Liver (tissue), 3 donors: ENCODE measurements at regions not wholly inside any gene's neighbourhood (a gene's known extent, or its start where the extent isn't known, plus 50 kb on each side); places are given as distances from the start of the nearest gene placed in this dataset.

ENCODE experiments used
- EGR1 ChIP-seq, 2 donors: IDR thresholded peaks; 2 replicates each; pipeline ENCODE4 v1.6.1; 2016 to 2018; ENCODE audit warnings: antibody characterized with exemption in 2 of 2, low read depth in 2 of 2
- JUND ChIP-seq, 2 donors: IDR thresholded peaks; 2 replicates each; pipeline ENCODE4 v1.6.1; 2016; ENCODE audit warnings: antibody characterized with exemption in 2 of 2
- NR2F2 ChIP-seq: IDR thresholded peaks from 2 replicates; pipeline ENCODE4 v1.6.1; 2016; ENCODE audit warnings: antibody characterized with exemption
- RAD21 ChIP-seq, 2 donors: IDR thresholded peaks; 2 replicates each; pipeline ENCODE4 v1.6.1; 2016; ENCODE audit warnings: antibody characterized with exemption in 2 of 2, mild to moderate bottlenecking in 2 of 2
- SP1 ChIP-seq: IDR thresholded peaks from 2 replicates; pipeline ENCODE4 v1.6.1; 2018; ENCODE audit warnings: antibody characterized with exemption, mild to moderate bottlenecking
- TAF1 ChIP-seq: conservative IDR thresholded peaks from 2 replicates; pipeline ENCODE4 v1.6.1; 2016; ENCODE audit warnings: antibody characterized with exemption, mild to moderate bottlenecking
- YY1 ChIP-seq: IDR thresholded peaks from 2 replicates; pipeline ENCODE4 v1.6.1; 2016; ENCODE audit warnings: antibody characterized with exemption, mild to moderate bottlenecking
- ZBTB33 ChIP-seq: IDR thresholded peaks from 2 replicates; pipeline ENCODE4 v1.6.1; 2016; ENCODE audit warnings: antibody characterized with exemption
- TF ChIP-seq, protein P1 (sequence below): fragments of 150-350 bp; IDR thresholded peaks from 2 replicates; pipeline ENCODE4 v1.5.1; 2017; ENCODE audit warnings: improper control_type of control experiment, low read depth, low read length; ENCODE audit not compliant: missing input control
- TF ChIP-seq, protein P2 (sequence below): IDR thresholded peaks from 2 replicates; pipeline ENCODE4 v1.6.1; 2016; ENCODE audit warnings: antibody characterized with exemption
- TF ChIP-seq, protein P3 (sequence below): IDR thresholded peaks from 2 replicates; pipeline ENCODE4 v1.6.1; 2016; ENCODE audit warnings: antibody characterized with exemption, mild to moderate bottlenecking
- donor health status: healthy.
- donor health status: healthy.

DNA sequence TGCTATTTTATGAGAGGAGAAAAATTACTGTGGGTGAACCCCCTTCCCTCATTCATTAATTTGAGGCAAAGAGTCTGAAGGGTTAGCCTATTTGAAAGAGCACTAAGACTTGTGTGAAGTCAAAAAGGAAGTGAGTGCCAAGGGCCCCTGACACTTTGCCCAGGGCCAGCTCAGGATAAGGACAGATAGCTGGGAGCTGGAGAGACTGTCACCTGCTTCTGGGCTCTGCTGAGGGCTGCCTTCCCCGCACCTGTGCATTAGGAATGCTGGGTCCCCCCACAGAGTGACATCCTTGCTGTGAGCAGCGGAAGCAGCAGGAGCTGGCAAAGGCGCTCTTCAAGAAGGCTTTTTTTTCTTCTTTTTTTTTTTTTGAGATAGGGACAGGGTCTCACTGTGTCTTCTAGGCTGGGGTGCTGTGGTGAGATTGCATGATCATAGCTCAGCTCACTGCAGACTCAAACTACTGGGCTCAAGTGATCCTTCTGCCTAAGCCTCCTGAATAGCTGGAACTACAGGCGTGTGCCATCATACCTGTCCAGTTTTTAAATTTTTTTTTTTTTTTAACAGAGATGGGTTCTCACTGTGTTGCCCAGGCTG is 148.3 kb downstream of the AQP4 start:
- TF ChIP-seq, protein P1, sequence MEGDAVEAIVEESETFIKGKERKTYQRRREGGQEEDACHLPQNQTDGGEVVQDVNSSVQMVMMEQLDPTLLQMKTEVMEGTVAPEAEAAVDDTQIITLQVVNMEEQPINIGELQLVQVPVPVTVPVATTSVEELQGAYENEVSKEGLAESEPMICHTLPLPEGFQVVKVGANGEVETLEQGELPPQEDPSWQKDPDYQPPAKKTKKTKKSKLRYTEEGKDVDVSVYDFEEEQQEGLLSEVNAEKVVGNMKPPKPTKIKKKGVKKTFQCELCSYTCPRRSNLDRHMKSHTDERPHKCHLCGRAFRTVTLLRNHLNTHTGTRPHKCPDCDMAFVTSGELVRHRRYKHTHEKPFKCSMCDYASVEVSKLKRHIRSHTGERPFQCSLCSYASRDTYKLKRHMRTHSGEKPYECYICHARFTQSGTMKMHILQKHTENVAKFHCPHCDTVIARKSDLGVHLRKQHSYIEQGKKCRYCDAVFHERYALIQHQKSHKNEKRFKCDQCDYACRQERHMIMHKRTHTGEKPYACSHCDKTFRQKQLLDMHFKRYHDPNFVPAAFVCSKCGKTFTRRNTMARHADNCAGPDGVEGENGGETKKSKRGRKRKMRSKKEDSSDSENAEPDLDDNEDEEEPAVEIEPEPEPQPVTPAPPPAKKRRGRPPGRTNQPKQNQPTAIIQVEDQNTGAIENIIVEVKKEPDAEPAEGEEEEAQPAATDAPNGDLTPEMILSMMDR: no peak
- no peak for TF ChIP-seq NR2F2
- TF ChIP-seq RAD21 (IDR thresholded peaks at IDR 0.05): no peak
- TF ChIP-seq JUND (IDR thresholded peaks at IDR 0.05): no peak
- TF ChIP-seq, protein P2, sequence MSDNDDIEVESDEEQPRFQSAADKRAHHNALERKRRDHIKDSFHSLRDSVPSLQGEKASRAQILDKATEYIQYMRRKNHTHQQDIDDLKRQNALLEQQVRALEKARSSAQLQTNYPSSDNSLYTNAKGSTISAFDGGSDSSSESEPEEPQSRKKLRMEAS: no peak
- TF ChIP-seq YY1: no peak
- TF ChIP-seq SP1: no peak
- no peak for TF ChIP-seq ZBTB33
- no peak for TF ChIP-seq TAF1
- TF ChIP-seq EGR1 (IDR thresholded peaks at IDR 0.05; ENCODE audit: low read depth in 2 of 2): no peak
- TF ChIP-seq, protein P3, sequence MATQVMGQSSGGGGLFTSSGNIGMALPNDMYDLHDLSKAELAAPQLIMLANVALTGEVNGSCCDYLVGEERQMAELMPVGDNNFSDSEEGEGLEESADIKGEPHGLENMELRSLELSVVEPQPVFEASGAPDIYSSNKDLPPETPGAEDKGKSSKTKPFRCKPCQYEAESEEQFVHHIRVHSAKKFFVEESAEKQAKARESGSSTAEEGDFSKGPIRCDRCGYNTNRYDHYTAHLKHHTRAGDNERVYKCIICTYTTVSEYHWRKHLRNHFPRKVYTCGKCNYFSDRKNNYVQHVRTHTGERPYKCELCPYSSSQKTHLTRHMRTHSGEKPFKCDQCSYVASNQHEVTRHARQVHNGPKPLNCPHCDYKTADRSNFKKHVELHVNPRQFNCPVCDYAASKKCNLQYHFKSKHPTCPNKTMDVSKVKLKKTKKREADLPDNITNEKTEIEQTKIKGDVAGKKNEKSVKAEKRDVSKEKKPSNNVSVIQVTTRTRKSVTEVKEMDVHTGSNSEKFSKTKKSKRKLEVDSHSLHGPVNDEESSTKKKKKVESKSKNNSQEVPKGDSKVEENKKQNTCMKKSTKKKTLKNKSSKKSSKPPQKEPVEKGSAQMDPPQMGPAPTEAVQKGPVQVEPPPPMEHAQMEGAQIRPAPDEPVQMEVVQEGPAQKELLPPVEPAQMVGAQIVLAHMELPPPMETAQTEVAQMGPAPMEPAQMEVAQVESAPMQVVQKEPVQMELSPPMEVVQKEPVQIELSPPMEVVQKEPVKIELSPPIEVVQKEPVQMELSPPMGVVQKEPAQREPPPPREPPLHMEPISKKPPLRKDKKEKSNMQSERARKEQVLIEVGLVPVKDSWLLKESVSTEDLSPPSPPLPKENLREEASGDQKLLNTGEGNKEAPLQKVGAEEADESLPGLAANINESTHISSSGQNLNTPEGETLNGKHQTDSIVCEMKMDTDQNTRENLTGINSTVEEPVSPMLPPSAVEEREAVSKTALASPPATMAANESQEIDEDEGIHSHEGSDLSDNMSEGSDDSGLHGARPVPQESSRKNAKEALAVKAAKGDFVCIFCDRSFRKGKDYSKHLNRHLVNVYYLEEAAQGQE: no peak
